ENCODE measurements at regions not wholly inside any gene's neighbourhood (a gene's known extent, or its start where the extent isn't known, plus 50 kb on each side); places are given as distances from the start of the nearest gene placed in this dataset.

DNA sequence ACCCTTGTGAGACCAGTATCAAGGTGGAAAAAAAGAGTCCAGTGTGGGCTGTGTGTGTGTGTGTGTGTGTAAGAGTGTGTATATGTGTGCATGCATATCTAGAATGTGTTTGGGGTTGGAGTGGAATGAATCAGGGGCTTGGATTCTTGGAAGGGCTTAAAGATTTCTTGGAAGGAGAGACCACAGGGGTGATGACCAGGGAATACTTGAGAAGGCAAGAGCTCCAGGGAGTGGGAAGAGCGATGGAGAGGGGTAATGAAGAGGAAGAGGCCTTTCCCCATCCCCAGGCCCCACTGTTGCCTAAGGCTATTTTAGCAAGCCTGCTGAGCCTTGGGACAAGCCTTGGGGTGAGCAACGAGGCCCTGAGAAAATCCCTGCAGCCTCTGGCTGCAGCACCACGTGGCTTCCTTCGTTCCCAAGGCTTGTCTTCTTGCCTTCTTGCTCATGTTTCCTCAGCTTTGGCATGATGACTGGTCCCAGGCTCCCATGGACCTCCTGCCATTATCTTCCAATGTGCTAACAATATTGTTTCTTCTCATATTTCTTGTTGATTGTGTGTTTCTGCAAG is 663.4 kb downstream of the INHBA start:
- DNase-seq (ENCODE audit: low read depth in 1 of 2, low spot score in 2 of 2) (peak in 1 of 2 experiments; percentile 17), FAIRE-seq (no peak)
- H4K20me1 ChIP-seq (replicated peaks in 1 of 2; ENCODE audit: control insufficient read depth in 1 of 2, insufficient read depth in 2 of 2, low read length in 2 of 2), result no peaks in the 10 kb centered on the region
- no peak overlapping the region for H3K14ac ChIP-seq (ENCODE audit: insufficient read length)
- H3K4me1 ChIP-seq (replicated peaks in 1 of 4; ENCODE audit: control insufficient read depth in 3 of 4, insufficient read depth in 4 of 4, low read length in 3 of 4), result peaks cover 0 to 2% (median 0%) of the 10 kb centered on the region in 4 experiments; a peak in 1 of 7 replicates
- H3K27ac ChIP-seq (ENCODE audit: low read depth, low read length), result no peak overlapping the region
- H3K4me2 ChIP-seq (ENCODE audit: insufficient read depth in 1 of 2, low read depth in 2 of 2, low read length in 2 of 2), result no peak overlapping the region
- no peak overlapping the region for H2BK15ac ChIP-seq (ENCODE audit: low read length)
- no peaks in the 10 kb centered on the region for H3K9me3 ChIP-seq (ENCODE audit: insufficient read depth in 2 of 2, low read depth in 1 of 2, low read length in 1 of 2)
- H2BK5ac ChIP-seq (ENCODE audit: low read depth, low read length), result no peak overlapping the region
- no peak overlapping the region for H3K18ac ChIP-seq (ENCODE audit: extremely low read depth, low read length)
- H4K91ac ChIP-seq (replicated peaks; ENCODE audit: insufficient read length, low read length), result no peak overlapping the region
- ChIA-PET POLR2A (ENCODE audit: partially characterized antibody) (no interaction called here), CTCF (ENCODE audit: partially characterized antibody) (interaction anchor here (0.5 to 1.2 kb wide), 3 partner anchors 36 to 798 kb away, joined by 3 to 5 read pairs (median 4); no protein-coding TSS in a partner anchor)
- H3K56ac ChIP-seq (replicated peaks; ENCODE audit: insufficient read length, low read depth, low read length), result no peak overlapping the region
- H4K5ac ChIP-seq (ENCODE audit: insufficient read length, low read depth, low read length), result no peak overlapping the region
- TF ChIP-seq, protein P1, sequence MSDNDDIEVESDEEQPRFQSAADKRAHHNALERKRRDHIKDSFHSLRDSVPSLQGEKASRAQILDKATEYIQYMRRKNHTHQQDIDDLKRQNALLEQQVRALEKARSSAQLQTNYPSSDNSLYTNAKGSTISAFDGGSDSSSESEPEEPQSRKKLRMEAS (IDR thresholded peaks at IDR 0.05), result no peak
- TF ChIP-seq SRF (IDR thresholded peaks at IDR 0.05; ENCODE audit: low read depth, low read length) (no peak), CHD2 (IDR thresholded peaks at IDR 0.05; ENCODE audit: low read length) (no peak), BCL11A (IDR thresholded peaks at IDR 0.05; ENCODE audit: low read depth in 2 of 2, low read length in 2 of 2) (no peak), KDM1A (IDR thresholded peaks at IDR 0.05; ENCODE audit: borderline replicate concordance, low read length) (no peak), SIX5 (IDR thresholded peaks at IDR 0.05; ENCODE audit: low read depth, low read length) (no peak), RXRA (IDR thresholded peaks at IDR 0.05; ENCODE audit: insufficient read depth, low read depth, low read length) (no peak), CEBPB (IDR thresholded peaks at IDR 0.05; ENCODE audit: low read depth, low read length) (no peak)
- H3K9ac ChIP-seq (replicated peaks in 1 of 4; ENCODE audit: extremely low read depth in 1 of 4, low read depth in 3 of 4, low read length in 3 of 4), result no peak overlapping the region
- no peak overlapping the region for H2AFZ ChIP-seq (ENCODE audit: low read length)
- no peaks in the 10 kb centered on the region for H3K27me3 ChIP-seq (replicated peaks in 1 of 4; ENCODE audit: control insufficient read depth in 3 of 4, extremely low read depth in 1 of 4, insufficient read depth in 3 of 4, low read length in 3 of 4)
- no peak overlapping the region for H2AK5ac ChIP-seq (ENCODE audit: low read depth, low read length)
- no peak overlapping the region for H3K4ac ChIP-seq (replicated peaks; ENCODE audit: insufficient read length, low read depth, low read length)
- H3K79me1 ChIP-seq (ENCODE audit: low read depth, low read length), result no peaks in the 10 kb centered on the region
- no peak overlapping the region for H4K8ac ChIP-seq (ENCODE audit: extremely low read depth, insufficient read depth, low read length)
- no peaks in the 10 kb centered on the region for H3K36me3 ChIP-seq (ENCODE audit: control insufficient read depth in 2 of 4, insufficient read depth in 4 of 4, low read length in 3 of 4)
- H3K23ac ChIP-seq (ENCODE audit: insufficient read length), result no peak overlapping the region
- H2BK20ac ChIP-seq (ENCODE audit: low read length), result no peak overlapping the region
- no peak overlapping the region for H2BK120ac ChIP-seq (replicated peaks; ENCODE audit: low read depth, low read length)
- H2BK12ac ChIP-seq (ENCODE audit: low read depth, low read length), result no peak overlapping the region
- 79% methylated on average over 4 of the region's 4 CpGs; no CpG with 5 or more reads in 1 of the 2 experiments for WGBS, 2 experiments (ENCODE audit: extremely low coverage in 1 of 2, insufficient coverage in 1 of 2, insufficient read length in 1 of 2, insufficient replicate concordance in 2 of 2, low coverage in 1 of 2, low lambda C conversion rate in 2 of 2, missing lambda C conversion rate in 1 of 2)
- no peaks in the 10 kb centered on the region; the same call in 1 of the 2 replicates for H3K23me2 ChIP-seq (ENCODE audit: low read depth, low read length)
- no peaks in the 10 kb centered on the region for H3K79me2 ChIP-seq (ENCODE audit: control insufficient read depth in 1 of 2, insufficient read depth in 2 of 2, low read length in 2 of 2)
- H3K4me3 ChIP-seq (ENCODE audit: extremely low read depth in 1 of 4, insufficient read depth in 2 of 4, low read depth in 3 of 4, low read length in 4 of 4), result no peak overlapping the region
